NB4 (cell line): ENCODE measurements at regions not wholly inside any gene's neighbourhood (a gene's known extent, or its start where the extent isn't known, plus 50 kb on each side); places are given as distances from the start of the nearest gene placed in this dataset.
"Not testable (repeated sequence)": the region's sequence is repeated elsewhere in the genome, so short reads cannot be mapped to it uniquely, and the experiment has no call there.

ENCODE experiments used
- MYC ChIP-seq: IDR thresholded peaks from 2 replicates; pipeline ENCODE4 v1.6.1; 2011; ENCODE audit warnings: low read depth, low read length
- TF ChIP-seq, protein P1 (sequence below): IDR thresholded peaks from one replicate; pipeline ENCODE4 v1.5.1; 2012; ENCODE audit warnings: low read depth, low read length

DNA sequence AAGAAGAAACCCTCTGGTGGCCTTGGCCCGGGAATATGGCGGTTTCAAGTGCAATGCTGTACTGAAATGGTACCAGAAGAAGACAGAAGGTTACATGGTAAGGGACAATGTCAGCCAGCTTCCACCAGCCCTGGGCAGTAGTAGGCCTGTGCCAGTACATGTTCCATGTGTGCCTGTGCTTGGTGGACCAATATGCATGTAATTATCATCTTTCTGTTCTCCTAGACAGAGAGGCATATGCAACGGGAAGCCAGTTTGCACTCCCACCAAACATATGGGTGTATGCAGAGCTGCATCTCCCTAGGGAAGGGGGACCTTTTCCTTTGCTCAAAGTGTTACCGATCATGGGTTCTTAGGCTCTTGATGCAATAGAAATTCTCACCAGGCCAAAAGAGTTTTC lies 80.9 kb upstream of the ADORA2B start:
- TF ChIP-seq, protein P1, sequence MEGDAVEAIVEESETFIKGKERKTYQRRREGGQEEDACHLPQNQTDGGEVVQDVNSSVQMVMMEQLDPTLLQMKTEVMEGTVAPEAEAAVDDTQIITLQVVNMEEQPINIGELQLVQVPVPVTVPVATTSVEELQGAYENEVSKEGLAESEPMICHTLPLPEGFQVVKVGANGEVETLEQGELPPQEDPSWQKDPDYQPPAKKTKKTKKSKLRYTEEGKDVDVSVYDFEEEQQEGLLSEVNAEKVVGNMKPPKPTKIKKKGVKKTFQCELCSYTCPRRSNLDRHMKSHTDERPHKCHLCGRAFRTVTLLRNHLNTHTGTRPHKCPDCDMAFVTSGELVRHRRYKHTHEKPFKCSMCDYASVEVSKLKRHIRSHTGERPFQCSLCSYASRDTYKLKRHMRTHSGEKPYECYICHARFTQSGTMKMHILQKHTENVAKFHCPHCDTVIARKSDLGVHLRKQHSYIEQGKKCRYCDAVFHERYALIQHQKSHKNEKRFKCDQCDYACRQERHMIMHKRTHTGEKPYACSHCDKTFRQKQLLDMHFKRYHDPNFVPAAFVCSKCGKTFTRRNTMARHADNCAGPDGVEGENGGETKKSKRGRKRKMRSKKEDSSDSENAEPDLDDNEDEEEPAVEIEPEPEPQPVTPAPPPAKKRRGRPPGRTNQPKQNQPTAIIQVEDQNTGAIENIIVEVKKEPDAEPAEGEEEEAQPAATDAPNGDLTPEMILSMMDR, result not testable (repeated sequence)
- not testable (repeated sequence) for TF ChIP-seq MYC
